Activated T-helper 2 cell treated with anti-CD3 and anti-CD28 coated beads, Interferon-gamma antibody, Interleukin-2, Interleukin-4, amounts not matched to agents 10 μg/mL and 5 μg/mL and 100 μg/mL, durations not matched to agents 14 hours and 24 hours and 36 hours (primary cell): ENCODE measurements at regions not wholly inside any gene's neighbourhood (a gene's known extent, or its start where the extent isn't known, plus 50 kb on each side); places are given as distances from the start of the nearest gene placed in this dataset.

ENCODE experiments used
- DNase-seq: peaks from one replicate; pipeline ENCODE4 v3.0.0; 2021; ENCODE audit warnings: low spot score
- H3K27ac Mint-ChIP-seq: one replicate; pipeline ENCODE4 v1.8.0; 2021; ENCODE audit warnings: mixed read lengths
- H3K27me3 Mint-ChIP-seq: one replicate; pipeline ENCODE4 v1.8.0; 2021; ENCODE audit warnings: low read depth, mixed read lengths
- H3K36me3 Mint-ChIP-seq: one replicate; pipeline ENCODE4 v1.8.0; 2021; ENCODE audit warnings: low read depth, mixed read lengths
- H3K4me1 Mint-ChIP-seq: one replicate; pipeline ENCODE4 v1.8.0; 2021; ENCODE audit warnings: low read depth, mixed read lengths
- H3K4me3 Mint-ChIP-seq: one replicate; pipeline ENCODE4 v1.8.0; 2021; ENCODE audit warnings: low read depth, mild to moderate bottlenecking, moderate library complexity, mixed read lengths
- H3K9me3 Mint-ChIP-seq: one replicate; pipeline ENCODE4 v1.8.0; 2021; ENCODE audit warnings: mixed read lengths
- intact Hi-C: fragments of 100-400 bp; cut with micrococcal nuclease; formaldehyde crosslinking; loops from one replicate; pipeline ENCODE4 v1.15.1; 2023

DNA sequence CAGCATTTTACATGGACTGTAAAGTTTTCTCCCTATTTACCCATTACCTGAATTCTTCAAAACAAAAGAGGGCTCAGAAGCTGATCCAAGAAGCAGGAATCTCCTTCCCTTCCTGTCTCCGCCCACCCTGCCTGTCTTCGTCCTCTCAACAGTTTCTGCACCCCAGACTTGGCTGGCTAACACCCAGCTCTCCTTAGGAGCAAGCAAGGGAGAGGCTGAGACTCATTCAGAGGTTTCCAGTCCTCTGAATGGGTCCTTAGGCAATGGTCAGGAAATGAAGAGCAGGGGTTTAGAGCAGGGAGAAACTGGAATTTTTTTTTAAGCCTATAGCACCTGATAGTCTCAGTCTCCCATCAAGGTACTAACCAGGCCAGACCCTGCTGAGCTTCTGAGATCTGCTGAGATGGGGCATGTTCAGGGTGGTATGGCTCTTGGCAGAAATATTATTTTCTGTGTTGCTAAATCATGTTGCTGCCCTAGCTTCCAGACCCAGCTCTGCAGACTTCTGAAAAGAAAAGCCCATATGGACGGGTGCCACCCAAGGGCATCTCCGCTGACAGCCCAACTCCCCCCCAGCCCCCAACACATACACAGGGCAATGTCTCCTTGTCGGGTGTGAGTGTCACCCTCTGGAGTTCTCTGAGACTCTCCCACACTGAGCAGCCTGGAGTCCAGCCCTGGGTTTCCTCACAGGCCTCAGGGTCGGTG lies 74.6 kb upstream of the CD93 start:
- no peaks in the 10 kb centered on the region for H3K27me3 Mint-ChIP-seq
- H3K36me3 Mint-ChIP-seq = no peaks in the 10 kb centered on the region
- intact Hi-C loops = loop anchor here (1.0 kb wide), 1 partner anchor 11 kb away; no protein-coding TSS in a partner anchor
- peaks cover 12% of the 10 kb centered on the region for H3K4me1 Mint-ChIP-seq
- no peaks in the 10 kb centered on the region for H3K9me3 Mint-ChIP-seq
- H3K4me3 Mint-ChIP-seq = no peak overlapping the region
- no peak overlapping the region for H3K27ac Mint-ChIP-seq
- no peak for DNase-seq

DNA sequence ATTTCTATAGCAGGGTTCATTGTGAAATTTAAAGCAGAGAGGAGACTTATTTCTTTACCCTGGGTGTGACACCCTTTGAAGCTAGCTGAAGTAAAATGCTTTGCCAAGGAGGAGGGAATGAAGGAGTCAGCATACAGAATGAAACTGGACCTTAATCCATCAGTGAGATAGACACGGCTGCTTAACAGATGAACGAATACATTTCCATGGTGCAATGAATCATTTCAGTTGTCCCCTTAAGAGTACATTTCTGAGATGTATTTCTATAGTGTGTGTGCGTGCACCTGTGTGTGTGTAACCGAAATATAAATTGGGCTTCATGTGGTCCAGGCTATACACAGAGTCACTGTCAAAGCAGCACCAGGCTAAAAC lies 73.8 kb upstream of the CD93 start:
- H3K27ac Mint-ChIP-seq = no peak overlapping the region
- intact Hi-C loops = loop anchor here (1.0 kb wide), 1 partner anchor 11 kb away; no protein-coding TSS in a partner anchor
- no peak overlapping the region for H3K4me3 Mint-ChIP-seq

DNA sequence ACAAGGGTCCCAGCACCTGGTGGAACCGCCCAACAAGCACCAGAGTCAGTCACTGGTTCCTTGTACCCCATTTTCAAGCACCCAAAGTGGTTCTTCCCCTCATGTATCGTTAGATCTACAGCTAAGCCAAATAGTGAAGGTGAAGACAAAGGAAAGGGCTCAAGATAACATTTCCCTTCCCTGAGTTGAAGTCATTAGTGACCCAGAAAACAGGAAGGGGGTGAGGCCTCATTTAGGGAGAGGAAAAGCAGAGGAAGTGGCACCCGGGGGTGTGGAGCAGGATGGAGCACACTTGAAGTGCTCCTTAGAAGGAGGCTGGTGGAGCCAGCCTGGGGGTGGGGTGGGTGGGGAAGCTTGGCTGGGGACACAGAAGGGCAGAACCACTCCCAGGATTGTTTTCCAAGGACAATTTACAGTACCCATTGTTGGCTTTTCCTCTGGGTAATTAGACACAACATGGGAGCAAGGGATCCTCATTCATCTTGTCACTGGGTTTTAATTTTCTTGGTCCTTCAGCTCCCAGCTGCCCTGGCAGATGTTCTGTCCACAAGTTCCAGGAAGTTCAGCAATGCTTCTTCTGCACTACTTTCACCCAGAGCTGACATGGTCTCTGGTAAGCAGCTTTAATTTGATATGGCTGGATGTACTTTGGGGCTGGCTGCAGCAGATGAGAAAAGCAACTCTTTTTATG lies 73.3 kb upstream of the CD93 start:
- DNase-seq = no peak
- no peaks in the 10 kb centered on the region for H3K36me3 Mint-ChIP-seq
- intact Hi-C loops = no loop called here

More for the DNA sequence above, 73.8 kb upstream of the CD93 start:
- Mint-ChIP-seq H3K4me1 (peaks cover 17% of the 10 kb centered on the region), H3K9me3 (no peaks in the 10 kb centered on the region), H3K36me3 (no peaks in the 10 kb centered on the region), H3K27me3 (no peaks in the 10 kb centered on the region)
- no peak for DNase-seq

DNA sequence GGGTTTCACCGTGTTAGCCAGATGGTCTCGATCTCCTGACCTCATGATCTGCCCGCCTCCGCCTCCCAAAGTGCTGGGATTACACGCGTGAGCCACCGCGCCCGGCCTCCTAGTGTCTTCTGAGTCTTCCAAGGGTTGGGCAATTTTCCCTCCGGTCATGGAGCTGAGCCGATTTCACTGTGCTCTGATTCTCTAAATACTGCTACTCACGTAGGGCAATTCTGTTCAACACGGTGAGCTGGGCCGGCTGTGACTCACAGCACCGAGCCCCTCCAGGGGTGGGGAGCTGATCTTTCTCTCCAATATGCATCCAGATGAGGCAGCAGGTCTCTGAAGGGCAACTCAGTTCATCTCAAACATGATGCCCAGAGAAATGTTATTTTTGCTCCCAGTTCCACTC lies 71.6 kb upstream of the CD93 start:
- Mint-ChIP-seq H3K4me1 (peaks cover 20% of the 10 kb centered on the region), H3K27ac (no peak overlapping the region), H3K36me3 (no peaks in the 10 kb centered on the region), H3K27me3 (no peaks in the 10 kb centered on the region), H3K9me3 (no peaks in the 10 kb centered on the region), H3K4me3 (no peak overlapping the region)
- intact Hi-C loops = no loop called here
- no peak for DNase-seq

More for the DNA sequence above, 73.3 kb upstream of the CD93 start:
- Mint-ChIP-seq H3K27me3 (no peaks in the 10 kb centered on the region), H3K27ac (no peak overlapping the region), H3K9me3 (no peaks in the 10 kb centered on the region), H3K4me3 (no peak overlapping the region), H3K4me1 (peaks cover 20% of the 10 kb centered on the region)

DNA sequence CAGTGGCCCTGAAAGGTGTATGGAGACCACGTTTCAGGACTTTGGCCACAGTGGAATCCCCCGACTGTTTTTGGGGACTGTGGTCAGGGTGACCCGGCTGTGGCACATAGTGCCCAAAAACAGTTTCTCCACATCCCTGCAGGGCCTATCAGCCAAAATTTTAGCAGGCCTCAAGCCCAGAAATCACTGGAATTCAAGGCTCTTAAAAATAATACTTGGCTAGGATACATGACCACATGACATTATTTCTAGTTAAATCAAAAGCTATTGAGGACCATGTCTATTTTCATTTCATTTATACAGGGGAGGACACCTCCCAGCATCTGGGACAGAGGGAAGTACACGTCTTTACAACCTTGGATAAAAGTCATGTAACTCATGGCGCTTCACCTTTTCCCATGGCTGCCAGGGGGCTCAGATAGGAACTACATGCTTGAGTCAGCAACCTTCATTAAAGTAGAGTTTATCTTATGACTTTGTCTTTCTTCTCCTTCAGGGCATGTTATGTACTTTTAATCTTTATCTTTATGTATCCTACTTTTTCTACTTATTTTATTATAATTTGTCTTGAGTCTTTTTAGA lies 70.8 kb upstream of the CD93 start:
- Mint-ChIP-seq H3K4me3 (no peak overlapping the region), H3K27ac (no peak overlapping the region), H3K36me3 (no peaks in the 10 kb centered on the region), H3K27me3 (no peaks in the 10 kb centered on the region), H3K4me1 (peaks cover 26% of the 10 kb centered on the region), H3K9me3 (no peaks in the 10 kb centered on the region)
- intact Hi-C loops = no loop called here
- DNase-seq = no peak

DNA sequence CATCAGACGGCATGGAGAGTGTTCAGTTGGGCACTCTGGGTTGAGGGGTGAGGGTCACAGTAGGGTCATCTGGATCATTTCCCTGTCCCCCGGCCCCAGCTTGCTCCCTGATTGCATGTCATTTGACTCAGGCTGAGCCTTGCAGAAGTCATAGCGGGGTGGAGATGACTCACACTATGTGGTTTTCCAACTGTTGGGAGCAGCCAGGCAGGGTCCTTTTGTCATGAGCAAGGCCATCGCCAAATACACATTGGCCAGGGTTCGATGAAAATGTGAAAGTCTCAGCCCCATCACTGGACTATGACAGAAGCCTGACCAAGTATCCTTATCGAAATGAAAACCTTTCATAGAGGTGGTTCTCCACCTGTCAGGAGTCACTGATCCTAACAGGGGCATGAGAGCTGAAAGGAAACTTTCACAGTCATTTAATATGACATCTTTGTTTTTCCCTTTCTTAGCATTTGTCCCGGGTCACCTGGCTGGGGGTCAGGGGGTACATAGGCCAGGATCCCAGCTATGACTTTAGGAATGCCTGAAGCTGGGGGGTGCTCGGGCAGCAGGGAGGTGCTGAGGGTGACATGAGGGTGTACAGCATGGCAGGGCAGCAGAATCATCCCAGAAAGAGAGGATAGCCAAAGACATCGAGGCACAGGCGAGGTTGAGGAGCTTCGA lies 70.2 kb upstream of the CD93 start:
- Mint-ChIP-seq H3K4me3 (no peak overlapping the region), H3K4me1 (peaks cover 32% of the 10 kb centered on the region), H3K27ac (no peak overlapping the region), H3K27me3 (no peaks in the 10 kb centered on the region), H3K9me3 (no peaks in the 10 kb centered on the region), H3K36me3 (no peaks in the 10 kb centered on the region)
- intact Hi-C loops = no loop called here
- DNase-seq = no peak

DNA sequence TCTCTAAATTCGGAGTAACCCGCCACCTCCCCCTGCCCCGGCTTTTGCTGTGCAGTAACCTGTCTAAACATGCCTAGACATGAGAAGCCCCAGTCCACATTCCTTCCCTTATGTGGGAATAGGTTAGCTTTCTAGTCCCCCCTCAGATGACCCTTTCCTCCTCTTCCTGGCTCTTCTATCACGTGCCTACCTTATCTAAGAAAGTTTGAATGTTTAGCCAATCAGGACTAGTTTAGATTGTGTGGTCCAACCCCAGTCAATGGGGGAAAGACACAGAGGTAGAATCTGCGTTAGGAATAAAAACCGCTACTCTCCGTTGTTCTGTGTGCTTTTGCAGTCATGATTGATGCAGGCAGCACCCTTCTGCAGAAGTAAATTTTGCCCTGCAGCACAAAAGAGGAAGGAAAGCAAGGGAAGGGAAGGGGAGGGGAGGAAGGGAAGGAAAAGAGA lies 69.0 kb upstream of the CD93 start:
- peaks cover 29% of the 10 kb centered on the region for H3K4me1 Mint-ChIP-seq
- H3K27ac Mint-ChIP-seq = no peak overlapping the region
- no peaks in the 10 kb centered on the region for H3K27me3 Mint-ChIP-seq

DNA sequence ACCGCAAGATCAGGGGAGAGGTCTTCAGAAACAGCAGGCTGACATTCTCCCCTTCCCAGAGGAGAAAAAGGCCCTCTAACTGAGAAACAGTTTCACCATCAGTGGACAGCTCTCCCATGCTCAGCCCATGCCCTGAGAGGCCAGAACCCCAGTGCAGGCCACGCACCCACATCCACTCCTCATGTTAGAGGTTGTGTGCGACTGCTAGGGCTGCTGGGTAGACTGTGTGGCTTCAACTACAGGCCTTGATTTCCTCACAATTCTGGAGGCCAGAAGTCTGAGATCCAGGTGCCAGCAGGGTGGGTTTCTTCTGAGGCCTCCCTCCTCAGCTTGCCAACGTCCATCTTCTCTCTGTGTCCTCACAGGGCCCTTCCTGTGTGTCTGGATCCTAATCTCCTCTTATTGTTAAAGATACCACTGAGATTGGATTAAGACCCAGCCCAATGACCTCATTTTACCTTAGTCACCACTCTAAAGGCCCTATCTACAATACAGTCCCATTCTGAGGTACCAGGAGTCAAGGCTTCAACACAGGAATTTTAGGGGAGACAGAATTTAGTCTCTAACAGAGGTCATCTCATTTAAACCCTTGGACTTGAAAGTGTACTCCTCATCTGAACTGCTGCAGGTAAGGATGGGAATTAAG lies 67.7 kb upstream of the CD93 start:
- Mint-ChIP-seq H3K36me3 (no peaks in the 10 kb centered on the region), H3K27ac (no peak overlapping the region), H3K27me3 (no peaks in the 10 kb centered on the region), H3K4me3 (no peak overlapping the region), H3K9me3 (no peaks in the 10 kb centered on the region), H3K4me1 (peaks cover 26% of the 10 kb centered on the region)
- DNase-seq = no peak
- intact Hi-C loops = no loop called here

More for the DNA sequence above, 69.0 kb upstream of the CD93 start:
- H3K4me3 Mint-ChIP-seq = no peak overlapping the region
- intact Hi-C loops = no loop called here
- H3K9me3 Mint-ChIP-seq = no peaks in the 10 kb centered on the region
- no peak for DNase-seq
- no peaks in the 10 kb centered on the region for H3K36me3 Mint-ChIP-seq

DNA sequence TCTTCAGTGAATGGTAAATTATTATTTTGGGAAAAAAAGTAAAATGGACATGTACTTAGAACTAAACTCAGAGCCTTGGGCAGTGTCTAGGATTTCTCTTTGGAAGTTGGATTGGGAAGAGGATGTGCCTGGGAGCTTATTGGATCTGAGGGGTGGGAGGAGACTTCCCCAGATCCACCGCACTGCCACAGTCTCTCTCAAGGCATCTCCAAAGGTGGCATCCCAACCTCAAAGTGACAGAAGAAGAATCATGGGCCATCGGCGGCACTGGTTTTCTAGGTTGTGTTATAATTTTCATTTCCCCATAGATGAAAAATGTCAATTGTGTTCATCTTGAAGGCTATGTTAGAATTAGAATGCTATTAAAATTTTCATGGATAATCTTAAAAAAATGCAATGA lies 66.8 kb upstream of the CD93 start:
- Mint-ChIP-seq H3K27ac (no peak overlapping the region), H3K9me3 (no peaks in the 10 kb centered on the region), H3K36me3 (no peaks in the 10 kb centered on the region), H3K4me3 (no peak overlapping the region), H3K27me3 (no peaks in the 10 kb centered on the region), H3K4me1 (peaks cover 35% of the 10 kb centered on the region)
- DNase-seq = no peak
- intact Hi-C loops = no loop called here

DNA sequence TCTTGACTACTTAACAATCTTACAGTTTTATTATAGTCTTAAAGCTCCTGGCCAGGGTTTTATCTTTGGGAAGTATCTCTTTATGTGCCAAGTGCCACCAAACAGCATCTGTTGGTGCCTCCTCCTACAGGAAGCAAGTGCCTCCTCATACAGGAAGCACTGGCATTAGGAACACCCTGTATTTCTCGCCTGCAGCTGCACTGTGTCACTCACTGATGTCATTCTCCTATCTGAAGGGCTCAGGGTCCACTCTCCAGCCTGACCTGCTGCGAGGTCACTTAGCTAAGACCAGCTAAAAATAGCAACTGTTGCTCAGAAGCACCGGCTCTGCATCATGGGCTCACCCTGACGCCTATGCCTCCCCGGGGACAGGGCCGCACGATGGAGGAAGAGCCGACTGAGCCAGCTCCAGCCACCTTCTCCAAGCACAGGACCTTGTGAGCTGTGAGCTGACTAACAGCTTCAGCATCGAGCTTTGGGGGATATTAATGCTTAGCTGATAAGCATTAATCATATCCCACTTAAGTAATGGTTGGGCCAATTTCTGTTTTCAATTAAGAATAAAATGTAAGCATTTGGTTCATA lies 66.3 kb upstream of the CD93 start:
- no peak for DNase-seq
- Mint-ChIP-seq H3K36me3 (no peaks in the 10 kb centered on the region), H3K9me3 (no peaks in the 10 kb centered on the region), H3K27me3 (no peaks in the 10 kb centered on the region), H3K27ac (no peak overlapping the region), H3K4me1 (peaks cover 40% of the 10 kb centered on the region), H3K4me3 (no peak overlapping the region)
- intact Hi-C loops = no loop called here

DNA sequence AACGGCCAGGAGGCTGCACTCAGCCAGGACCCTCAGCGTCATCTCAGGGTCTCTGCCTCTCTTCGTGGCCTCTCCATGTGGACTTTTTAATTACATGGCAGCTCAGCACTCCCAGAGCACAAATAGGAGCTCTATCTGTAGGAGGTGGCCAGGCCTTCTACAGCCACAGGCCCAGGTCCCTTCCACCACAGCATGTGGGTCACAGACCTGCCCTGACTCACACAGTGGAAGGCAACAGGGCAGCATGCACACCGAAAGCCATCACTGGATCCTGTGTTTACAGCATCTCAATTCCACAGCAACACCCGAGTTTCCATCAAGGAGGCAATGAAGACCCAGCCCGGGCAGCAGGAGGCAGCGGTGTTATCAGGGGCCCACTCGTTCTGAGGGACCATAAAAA lies 65.8 kb upstream of the CD93 start:
- no peaks in the 10 kb centered on the region for H3K9me3 Mint-ChIP-seq
- H3K36me3 Mint-ChIP-seq = no peaks in the 10 kb centered on the region
- intact Hi-C loops = no loop called here
- peaks cover 45% of the 10 kb centered on the region for H3K4me1 Mint-ChIP-seq
- no peaks in the 10 kb centered on the region for H3K27me3 Mint-ChIP-seq
- H3K27ac Mint-ChIP-seq = no peak overlapping the region
- DNase-seq = no peak
- H3K4me3 Mint-ChIP-seq = no peak overlapping the region

DNA sequence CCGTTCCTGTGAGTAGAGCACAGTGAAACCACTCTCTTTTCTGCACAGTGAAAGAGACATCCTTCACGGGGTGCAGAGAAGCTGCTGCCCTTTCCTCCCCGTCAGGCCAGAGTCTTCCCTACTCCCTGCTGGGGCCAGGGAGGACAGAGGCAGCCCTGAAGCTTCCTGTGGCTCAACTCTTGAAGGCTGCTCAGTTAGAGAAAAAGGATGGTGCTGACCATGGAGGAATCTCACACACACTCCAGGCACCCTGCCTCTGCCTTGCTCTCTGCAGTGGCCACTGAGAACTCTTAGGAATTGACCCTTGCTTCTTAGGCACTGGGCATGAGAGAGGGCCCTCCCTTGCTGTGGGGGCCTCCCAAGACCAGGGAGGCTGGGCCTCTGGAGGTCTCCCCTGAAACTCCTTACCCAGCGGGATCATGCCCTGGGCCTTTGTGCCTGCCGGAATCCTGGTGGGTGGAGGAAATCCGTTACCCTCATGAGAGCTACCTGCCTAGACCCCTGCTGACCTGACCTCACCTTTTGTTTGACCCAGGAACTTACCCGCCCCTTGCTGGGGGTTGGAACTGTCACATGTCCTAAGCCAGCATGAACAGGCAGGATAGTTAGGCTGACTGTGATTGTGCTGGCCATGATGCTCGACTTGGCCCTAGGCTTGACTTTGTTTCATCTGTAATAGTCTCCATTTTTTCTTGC lies 65.0 kb upstream of the CD93 start:
- intact Hi-C loops = no loop called here
- no peaks in the 10 kb centered on the region for H3K36me3 Mint-ChIP-seq
- no peaks in the 10 kb centered on the region for H3K27me3 Mint-ChIP-seq
- DNase-seq = no peak
- H3K4me3 Mint-ChIP-seq = no peak overlapping the region
- H3K4me1 Mint-ChIP-seq = peaks cover 50% of the 10 kb centered on the region
- no peak overlapping the region for H3K27ac Mint-ChIP-seq
- H3K9me3 Mint-ChIP-seq = no peaks in the 10 kb centered on the region
